ENCODE measurements at regions not wholly inside any gene's neighbourhood (a gene's known extent, or its start where the extent isn't known, plus 50 kb on each side); places are given as distances from the start of the nearest gene placed in this dataset.

DNA sequence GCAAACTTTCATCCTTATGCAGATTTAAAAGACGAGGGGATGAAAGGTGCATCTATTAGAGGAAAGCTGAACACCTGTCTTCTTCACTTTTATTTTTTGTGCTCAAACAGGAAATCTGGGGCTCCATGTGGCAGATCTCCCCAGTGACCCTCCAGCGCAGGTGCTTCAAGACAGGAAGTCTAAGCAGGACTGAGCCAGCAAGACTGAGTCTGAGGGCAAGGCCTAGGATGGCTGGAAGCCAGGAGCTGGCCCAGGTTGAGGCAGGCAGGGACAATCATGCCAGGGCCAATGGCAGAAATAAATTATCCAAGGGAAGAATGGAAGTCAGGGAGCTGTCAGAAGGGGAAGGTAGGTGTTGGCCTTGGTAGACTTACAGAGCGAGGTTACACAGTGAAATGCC is 101.1 kb upstream of the SPON1 start:
- ChIA-PET CTCF (no interaction called here), POLR2A (no interaction called here)
- TF ChIP-seq, protein P1, sequence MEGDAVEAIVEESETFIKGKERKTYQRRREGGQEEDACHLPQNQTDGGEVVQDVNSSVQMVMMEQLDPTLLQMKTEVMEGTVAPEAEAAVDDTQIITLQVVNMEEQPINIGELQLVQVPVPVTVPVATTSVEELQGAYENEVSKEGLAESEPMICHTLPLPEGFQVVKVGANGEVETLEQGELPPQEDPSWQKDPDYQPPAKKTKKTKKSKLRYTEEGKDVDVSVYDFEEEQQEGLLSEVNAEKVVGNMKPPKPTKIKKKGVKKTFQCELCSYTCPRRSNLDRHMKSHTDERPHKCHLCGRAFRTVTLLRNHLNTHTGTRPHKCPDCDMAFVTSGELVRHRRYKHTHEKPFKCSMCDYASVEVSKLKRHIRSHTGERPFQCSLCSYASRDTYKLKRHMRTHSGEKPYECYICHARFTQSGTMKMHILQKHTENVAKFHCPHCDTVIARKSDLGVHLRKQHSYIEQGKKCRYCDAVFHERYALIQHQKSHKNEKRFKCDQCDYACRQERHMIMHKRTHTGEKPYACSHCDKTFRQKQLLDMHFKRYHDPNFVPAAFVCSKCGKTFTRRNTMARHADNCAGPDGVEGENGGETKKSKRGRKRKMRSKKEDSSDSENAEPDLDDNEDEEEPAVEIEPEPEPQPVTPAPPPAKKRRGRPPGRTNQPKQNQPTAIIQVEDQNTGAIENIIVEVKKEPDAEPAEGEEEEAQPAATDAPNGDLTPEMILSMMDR (IDR thresholded peaks at IDR 0.05; ENCODE audit: insufficient read depth, low read length, missing control alignments) = no peak
- no peak overlapping the region for H3K4me3 ChIP-seq (ENCODE audit: low read depth, low read length)
- DNase-seq (ENCODE audit: low read depth, low spot score) = no peak

DNA sequence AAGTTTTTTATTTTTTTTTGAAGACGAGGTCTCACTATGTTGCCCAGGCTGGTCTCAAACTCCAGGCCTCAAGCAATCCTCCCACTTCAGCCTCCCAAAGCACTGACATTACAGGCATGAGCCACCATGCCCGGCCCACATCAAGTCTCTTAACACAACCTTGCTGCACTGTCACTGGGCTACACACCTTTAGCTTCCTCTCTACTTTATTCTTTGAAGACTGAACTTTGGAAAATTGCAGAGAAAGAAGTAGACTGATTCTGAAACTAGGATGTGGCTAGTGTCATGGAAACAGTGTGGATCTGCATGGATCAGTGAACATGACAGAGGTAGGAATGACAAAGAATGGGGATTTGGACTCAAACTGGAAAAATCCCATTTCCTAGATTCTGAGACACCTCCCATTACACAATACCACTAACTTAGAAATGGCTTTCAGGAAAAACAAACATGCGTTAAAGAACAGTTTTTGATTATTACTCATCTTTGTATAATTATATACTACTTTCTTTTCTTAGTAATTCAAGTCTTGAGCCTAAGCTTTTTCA is 99.6 kb upstream of the SPON1 start:
- DNase-seq (ENCODE audit: low read depth, low spot score) = no peak
- ChIA-PET POLR2A (no interaction called here), CTCF (no interaction called here)
- TF ChIP-seq, protein P1 (IDR thresholded peaks at IDR 0.05; ENCODE audit: insufficient read depth, low read length, missing control alignments) = no peak
- no peak overlapping the region for H3K4me3 ChIP-seq (ENCODE audit: low read depth, low read length)

DNA sequence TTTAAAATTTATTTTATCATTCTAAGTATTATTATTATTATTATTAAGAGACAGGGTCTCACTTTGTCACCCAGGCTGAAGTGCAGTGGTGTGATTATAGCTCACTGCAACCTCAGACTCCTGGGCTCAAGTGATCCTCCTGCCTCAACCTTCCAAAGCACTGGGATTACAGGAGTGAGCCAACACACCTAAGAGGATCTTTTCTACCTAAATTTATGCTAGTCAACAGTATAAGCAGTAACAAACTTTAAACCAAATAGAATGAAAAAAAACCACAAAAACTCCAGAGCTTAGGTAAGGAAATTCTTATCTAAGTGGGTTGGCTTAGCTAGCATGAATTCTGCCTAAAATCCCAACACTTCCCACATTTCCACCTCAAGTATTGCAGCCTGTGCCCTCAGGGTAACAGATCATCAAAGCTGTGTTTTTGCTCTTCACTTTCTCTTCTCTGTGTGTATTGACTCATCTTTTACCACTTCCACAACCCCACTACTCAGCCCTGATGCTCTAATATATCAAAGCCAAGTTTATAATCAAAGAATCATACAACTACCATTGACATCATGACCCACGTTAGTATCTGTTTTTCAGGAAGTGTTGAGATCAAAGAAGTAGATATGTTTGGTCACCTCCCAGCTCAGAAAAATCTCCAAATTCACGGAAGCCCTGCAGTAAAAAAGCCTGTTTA is 93.7 kb upstream of the SPON1 start:
- no peak overlapping the region for H3K4me3 ChIP-seq (ENCODE audit: low read depth, low read length)
- ChIA-PET CTCF (no interaction called here), POLR2A (no interaction called here)
- no peak for DNase-seq (ENCODE audit: low read depth, low spot score)
- TF ChIP-seq, protein P1 (IDR thresholded peaks at IDR 0.05; ENCODE audit: insufficient read depth, low read length, missing control alignments) = no peak

DNA sequence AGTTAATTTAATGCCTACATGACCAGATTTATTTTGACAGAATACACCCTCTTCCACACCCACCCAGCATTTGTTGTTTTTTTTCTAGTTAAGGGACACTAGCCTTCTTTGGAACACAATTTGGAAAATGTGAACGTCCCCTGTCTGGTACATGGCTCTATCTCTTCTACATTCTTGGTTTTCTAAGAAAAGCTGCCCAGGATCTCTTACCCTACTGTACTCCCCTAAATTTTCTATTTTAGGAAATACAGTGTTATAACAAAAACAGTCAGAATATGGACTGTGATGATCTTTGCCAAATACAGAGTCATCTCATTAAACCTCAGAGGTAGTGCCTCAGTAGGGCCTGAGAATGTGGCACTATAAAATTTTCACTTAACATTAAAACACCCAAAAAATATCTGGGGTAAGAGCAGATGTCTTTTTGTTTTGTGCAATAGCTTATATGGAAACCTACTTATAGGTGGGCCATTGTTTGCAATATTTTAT is 93.1 kb upstream of the SPON1 start:
- TF ChIP-seq, protein P1 (IDR thresholded peaks at IDR 0.05; ENCODE audit: insufficient read depth, low read length, missing control alignments) = no peak
- DNase-seq (ENCODE audit: low read depth, low spot score) = no peak
- H3K4me3 ChIP-seq (ENCODE audit: low read depth, low read length) = no peak overlapping the region
- ChIA-PET POLR2A (no interaction called here), CTCF (no interaction called here)

DNA sequence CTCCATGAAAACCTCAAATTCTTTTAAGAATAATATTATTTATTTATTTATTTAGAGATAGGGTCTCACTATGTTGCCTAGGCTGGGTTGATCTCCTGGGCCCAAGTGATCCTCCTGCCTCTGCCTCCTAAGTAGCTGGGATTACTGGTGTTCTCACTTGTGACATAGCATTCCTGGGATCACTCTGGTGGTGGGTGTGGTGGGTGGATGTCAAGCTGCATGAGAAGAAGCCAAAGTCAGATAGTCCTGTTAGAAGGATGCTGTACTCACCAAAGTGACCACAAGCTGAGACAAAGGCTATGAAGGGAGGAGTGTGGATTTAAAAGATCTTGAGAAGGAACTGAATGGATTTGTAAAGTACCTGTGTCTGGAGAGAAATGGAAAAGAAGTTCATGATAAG is 87.9 kb upstream of the SPON1 start:
- POLR2A ChIA-PET = no interaction called here
- no peak for DNase-seq (ENCODE audit: low read depth, low spot score)
- TF ChIP-seq, protein P1 (IDR thresholded peaks at IDR 0.05; ENCODE audit: insufficient read depth, low read length, missing control alignments) = no peak
- CTCF ChIA-PET = no interaction called here
- no peak overlapping the region for H3K4me3 ChIP-seq (ENCODE audit: low read depth, low read length)

DNA sequence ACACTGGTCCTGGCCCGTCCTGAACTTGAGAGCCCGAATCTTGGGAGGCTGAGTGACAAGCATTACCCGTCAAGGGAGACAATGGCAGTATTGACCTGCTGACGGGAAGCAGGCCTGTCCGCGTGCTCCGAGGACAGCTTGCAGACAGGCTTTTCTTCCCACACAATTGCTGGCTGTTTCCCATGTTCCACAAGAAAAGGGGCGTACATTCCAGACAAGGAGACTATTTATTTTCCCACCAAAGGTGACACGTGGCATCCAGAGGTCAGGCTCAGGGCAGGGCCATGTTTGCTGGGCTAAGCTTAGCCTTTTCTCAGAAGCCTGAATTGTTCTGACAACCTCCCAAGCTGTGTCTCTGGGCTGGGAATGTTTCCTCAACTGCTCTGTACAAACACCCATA is 86.9 kb upstream of the SPON1 start:
- no peak for DNase-seq (ENCODE audit: low read depth, low spot score)
- ChIA-PET POLR2A (no interaction called here), CTCF (no interaction called here)
- H3K4me3 ChIP-seq (ENCODE audit: low read depth, low read length) = no peak overlapping the region
- TF ChIP-seq, protein P1 (IDR thresholded peaks at IDR 0.05; ENCODE audit: insufficient read depth, low read length, missing control alignments) = no peak

Data from AG04449 (cell line).